ENCODE measurements at regions not wholly inside any gene's neighbourhood (a gene's known extent, or its start where the extent isn't known, plus 50 kb on each side); places are given as distances from the start of the nearest gene placed in this dataset.
"Not testable (repeated sequence)": the region's sequence is repeated elsewhere in the genome, so short reads cannot be mapped to it uniquely, and the experiment has no call there.

DNA sequence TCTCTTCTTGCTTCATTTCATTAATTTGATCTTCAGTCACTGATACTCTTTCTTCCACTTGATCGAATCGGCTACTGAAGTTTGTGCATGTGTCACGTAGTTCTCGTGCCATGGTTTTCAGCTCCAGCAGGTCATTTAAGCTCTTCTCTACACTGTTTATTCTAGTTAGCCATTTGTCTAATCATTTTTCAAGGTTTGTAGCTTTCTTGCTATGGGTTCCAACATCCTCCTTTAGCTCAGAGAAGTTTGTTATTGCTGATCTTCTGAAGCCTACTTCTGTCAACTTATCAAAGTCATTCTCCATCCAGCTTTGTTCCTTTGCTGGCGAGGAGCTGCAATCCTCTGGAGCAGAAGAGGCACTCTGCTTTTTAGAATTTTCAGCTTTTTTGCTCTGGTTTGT lies 180.0 kb upstream of the TMEM196 start:
- not testable (repeated sequence) for H3K4me2 ChIP-seq (ENCODE audit: low read length); H3K9ac ChIP-seq (ENCODE audit: low read depth, low read length); H3K4me1 ChIP-seq (ENCODE audit: control insufficient read depth, insufficient read depth, low read length); H3K36me3 ChIP-seq (ENCODE audit: insufficient read depth, low read length); H3K9me3 ChIP-seq (replicated peaks; ENCODE audit: low read length); H3K27me3 ChIP-seq (ENCODE audit: control insufficient read depth, insufficient read depth, low read length); H3K4me3 ChIP-seq (ENCODE audit: low read length)

DNA sequence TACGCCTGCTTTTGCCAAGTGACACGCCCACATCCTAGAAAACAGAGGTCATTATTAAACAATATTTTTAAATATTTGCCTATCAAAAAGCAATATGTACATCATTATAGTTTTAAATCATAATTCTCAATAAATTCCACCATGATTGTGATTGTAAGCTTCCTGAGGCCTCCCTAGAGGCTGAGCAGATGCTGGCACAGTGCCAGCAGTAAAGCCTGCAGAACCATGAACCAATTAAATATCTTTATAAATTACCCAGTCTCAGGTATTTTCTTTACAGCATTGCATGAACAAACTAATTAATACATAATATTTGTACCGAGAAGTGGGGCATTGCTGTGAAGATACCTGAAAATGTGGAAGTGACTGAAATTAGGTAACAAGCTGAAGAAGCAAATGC lies 174.7 kb upstream of the TMEM196 start:
- H3K36me3 ChIP-seq (ENCODE audit: insufficient read depth, low read length), result no peaks in the 10 kb centered on the region
- H3K9me3 ChIP-seq (replicated peaks; ENCODE audit: low read length), result no peaks in the 10 kb centered on the region
- no peak overlapping the region for H3K9ac ChIP-seq (ENCODE audit: low read depth, low read length)
- H3K4me2 ChIP-seq (ENCODE audit: low read length), result no peak overlapping the region
- H3K4me3 ChIP-seq (ENCODE audit: low read length), result no peak overlapping the region
- no peaks in the 10 kb centered on the region for H3K4me1 ChIP-seq (ENCODE audit: control insufficient read depth, insufficient read depth, low read length)
- no peaks in the 10 kb centered on the region for H3K27me3 ChIP-seq (ENCODE audit: control insufficient read depth, insufficient read depth, low read length)

DNA sequence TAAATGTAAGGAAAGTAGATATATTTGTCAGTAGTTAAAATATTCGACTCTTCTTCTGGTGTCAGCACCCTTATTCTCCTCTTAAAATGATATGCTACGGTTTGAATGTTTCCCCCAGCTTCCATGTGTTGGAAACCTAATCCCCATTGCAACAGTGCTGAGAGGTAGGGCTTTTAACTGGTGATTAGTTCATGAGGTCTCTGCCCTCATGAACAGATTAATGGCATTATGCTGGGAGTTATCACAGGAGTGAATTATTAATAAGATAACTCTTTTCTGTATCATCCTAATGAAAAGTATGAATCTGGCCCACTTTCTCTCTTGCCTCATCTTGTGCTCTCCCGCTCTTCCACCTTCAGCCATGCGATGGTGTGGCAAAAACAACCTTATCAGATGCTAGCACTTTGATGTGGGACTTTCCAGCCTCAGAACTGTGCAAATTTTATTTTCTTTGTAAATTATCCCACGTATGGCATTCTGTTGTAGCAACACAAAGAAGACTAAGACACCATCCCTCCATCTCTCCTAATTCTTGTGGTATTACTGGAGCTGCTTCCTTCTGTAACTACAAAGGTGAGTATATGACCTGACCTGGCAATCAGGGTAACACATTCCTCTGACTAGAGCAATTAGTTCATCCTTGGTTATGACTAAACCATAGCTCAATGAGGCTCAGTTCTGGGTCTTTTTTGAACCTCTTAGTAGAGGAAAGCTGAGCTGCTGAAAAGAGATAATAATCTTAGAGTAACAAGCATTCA lies 171.1 kb upstream of the TMEM196 start:
- Histone ChIP-seq H3K4me2 (ENCODE audit: low read length) (no peak overlapping the region), H3K4me3 (ENCODE audit: low read length) (no peak overlapping the region), H3K36me3 (ENCODE audit: insufficient read depth, low read length) (no peaks in the 10 kb centered on the region), H3K4me1 (ENCODE audit: control insufficient read depth, insufficient read depth, low read length) (peaks cover 6% of the 10 kb centered on the region), H3K27me3 (ENCODE audit: control insufficient read depth, insufficient read depth, low read length) (no peaks in the 10 kb centered on the region), H3K9me3 (replicated peaks; ENCODE audit: low read length) (no peaks in the 10 kb centered on the region), H3K9ac (ENCODE audit: low read depth, low read length) (no peak overlapping the region)

DNA sequence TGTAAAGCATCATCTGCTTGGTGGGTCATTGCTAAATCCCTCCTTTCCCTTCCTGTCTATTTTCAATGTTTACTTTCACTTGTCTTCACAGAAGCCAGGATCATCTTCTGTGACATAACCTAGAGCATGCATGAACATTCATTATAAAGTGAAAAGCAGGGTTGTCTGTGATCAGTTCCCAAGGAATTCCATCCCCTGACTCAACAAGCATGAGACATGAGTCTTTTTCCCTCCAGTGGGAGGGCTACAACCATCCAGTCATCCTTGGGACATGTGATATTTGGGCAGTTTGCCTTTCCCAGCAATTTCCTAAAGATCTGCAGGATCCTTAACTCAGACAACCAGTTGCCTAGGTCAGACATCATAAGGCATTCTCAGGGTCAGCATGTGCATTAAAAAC lies 166.3 kb upstream of the TMEM196 start:
- no peaks in the 10 kb centered on the region for H3K9me3 ChIP-seq (replicated peaks; ENCODE audit: low read length)
- H3K9ac ChIP-seq (ENCODE audit: low read depth, low read length), result no peak overlapping the region
- H3K27me3 ChIP-seq (ENCODE audit: control insufficient read depth, insufficient read depth, low read length), result no peaks in the 10 kb centered on the region
- H3K4me3 ChIP-seq (ENCODE audit: low read length), result no peak overlapping the region
- H3K36me3 ChIP-seq (ENCODE audit: insufficient read depth, low read length), result no peaks in the 10 kb centered on the region
- H3K4me1 ChIP-seq (ENCODE audit: control insufficient read depth, insufficient read depth, low read length), result peaks cover 8% of the 10 kb centered on the region
- H3K4me2 ChIP-seq (ENCODE audit: low read length), result no peak overlapping the region

DNA sequence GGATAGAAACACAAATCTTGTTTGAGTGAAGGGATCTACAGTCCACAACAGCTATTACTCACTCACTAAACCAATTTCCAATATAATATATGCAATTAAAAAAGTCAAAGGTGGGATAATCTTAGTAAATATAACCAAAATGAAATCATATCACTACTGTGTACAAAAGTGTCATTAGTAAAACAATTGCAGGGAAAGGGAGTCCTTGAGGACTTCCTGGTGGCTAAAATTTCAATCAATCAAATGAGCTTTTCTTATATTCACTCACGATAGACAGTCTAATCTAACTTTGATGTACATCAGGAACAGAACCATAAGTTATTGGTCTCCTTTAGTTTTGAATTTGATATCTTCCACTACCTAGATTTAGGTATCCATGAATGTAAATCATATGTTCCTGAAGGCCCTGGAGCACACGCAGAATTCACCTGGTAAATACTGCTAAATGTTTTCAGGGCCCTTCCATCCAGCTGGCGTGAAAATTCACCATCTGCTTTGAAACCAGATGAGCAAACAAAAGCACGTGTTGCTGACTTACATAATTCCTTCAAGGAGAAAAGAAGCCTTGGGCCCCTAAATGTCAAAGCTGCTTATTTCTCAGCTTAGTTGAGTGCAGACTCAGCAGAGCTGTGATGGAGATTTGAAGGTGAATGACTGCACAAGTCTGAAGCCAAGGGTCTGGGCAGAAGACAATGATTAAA lies 159.3 kb upstream of the TMEM196 start:
- Histone ChIP-seq H3K36me3 (ENCODE audit: insufficient read depth, low read length) (no peaks in the 10 kb centered on the region), H3K9me3 (replicated peaks; ENCODE audit: low read length) (no peaks in the 10 kb centered on the region), H3K4me3 (ENCODE audit: low read length) (no peak overlapping the region), H3K4me1 (ENCODE audit: control insufficient read depth, insufficient read depth, low read length) (peaks cover 9% of the 10 kb centered on the region), H3K27me3 (ENCODE audit: control insufficient read depth, insufficient read depth, low read length) (no peaks in the 10 kb centered on the region), H3K9ac (ENCODE audit: low read depth, low read length) (no peak overlapping the region), H3K4me2 (ENCODE audit: low read length) (no peak overlapping the region)

DNA sequence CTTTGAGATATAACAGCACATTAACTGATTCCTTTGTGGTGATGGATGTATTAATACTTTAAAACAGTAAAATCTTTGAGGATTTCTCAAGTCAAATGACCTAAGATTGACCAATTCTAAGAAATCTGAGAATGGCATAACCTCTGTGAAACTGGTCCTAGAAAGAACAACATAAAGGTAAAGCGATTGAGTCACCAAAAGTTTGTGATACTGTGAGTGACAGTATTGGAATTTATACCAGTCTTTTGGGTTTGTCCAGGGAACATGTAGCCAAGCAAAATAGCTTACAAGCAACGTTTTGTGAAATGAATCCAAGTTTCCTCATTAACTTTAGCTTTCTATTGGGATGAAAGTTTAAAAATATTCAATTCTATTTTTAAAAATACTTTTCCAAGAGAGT lies 157.4 kb upstream of the TMEM196 start:
- no peak overlapping the region for H3K4me2 ChIP-seq (ENCODE audit: low read length)
- no peaks in the 10 kb centered on the region for H3K36me3 ChIP-seq (ENCODE audit: insufficient read depth, low read length)
- H3K9ac ChIP-seq (ENCODE audit: low read depth, low read length), result no peak overlapping the region
- no peak overlapping the region for H3K4me3 ChIP-seq (ENCODE audit: low read length)
- no peaks in the 10 kb centered on the region for H3K27me3 ChIP-seq (ENCODE audit: control insufficient read depth, insufficient read depth, low read length)
- H3K4me1 ChIP-seq (ENCODE audit: control insufficient read depth, insufficient read depth, low read length), result peaks cover 9% of the 10 kb centered on the region
- H3K9me3 ChIP-seq (replicated peaks; ENCODE audit: low read length), result no peaks in the 10 kb centered on the region

DNA sequence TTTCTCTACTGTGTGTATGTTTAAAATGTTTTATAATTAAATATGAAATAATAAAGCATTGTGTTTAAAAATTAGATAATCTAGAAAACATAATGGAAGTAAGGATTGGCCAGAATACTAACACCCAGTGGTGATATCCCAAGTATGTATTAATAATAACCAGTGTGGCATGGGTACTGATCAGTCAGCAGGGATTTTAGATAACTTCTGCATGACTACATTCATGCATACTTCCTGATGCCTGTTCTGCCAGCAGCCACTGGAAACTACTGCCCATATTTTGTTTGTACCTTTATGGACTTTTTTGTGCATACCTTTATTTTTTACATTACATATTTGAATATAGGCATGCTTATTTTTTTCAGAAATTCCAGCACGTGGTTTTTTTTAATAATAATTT lies 156.6 kb upstream of the TMEM196 start:
- no peak overlapping the region for H3K4me3 ChIP-seq (ENCODE audit: low read length)
- no peaks in the 10 kb centered on the region for H3K36me3 ChIP-seq (ENCODE audit: insufficient read depth, low read length)
- H3K9me3 ChIP-seq (replicated peaks; ENCODE audit: low read length), result no peaks in the 10 kb centered on the region
- no peak overlapping the region for H3K9ac ChIP-seq (ENCODE audit: low read depth, low read length)
- no peak overlapping the region for H3K4me2 ChIP-seq (ENCODE audit: low read length)
- H3K4me1 ChIP-seq (ENCODE audit: control insufficient read depth, insufficient read depth, low read length), result peaks cover 9% of the 10 kb centered on the region
- no peaks in the 10 kb centered on the region for H3K27me3 ChIP-seq (ENCODE audit: control insufficient read depth, insufficient read depth, low read length)

DNA sequence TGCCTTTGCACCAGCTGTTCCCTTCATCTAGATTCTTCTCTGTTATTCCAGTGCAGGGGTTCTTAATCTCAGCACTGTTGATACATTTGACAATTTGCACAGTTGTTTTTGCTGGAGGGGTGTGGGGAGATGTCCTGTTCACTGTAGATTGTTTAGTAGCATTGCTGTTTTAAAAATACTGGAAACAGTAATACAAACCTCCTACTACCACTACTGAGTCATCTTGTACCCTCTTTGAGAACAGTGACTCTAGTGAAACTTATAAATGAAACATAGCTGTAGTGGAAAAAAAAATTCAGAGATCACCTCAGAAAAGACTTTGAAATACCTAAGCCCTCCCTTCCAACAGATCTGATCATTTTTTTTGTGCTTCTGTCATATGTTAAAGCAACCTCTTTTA lies 154.8 kb upstream of the TMEM196 start:
- peaks cover 9% of the 10 kb centered on the region for H3K4me1 ChIP-seq (ENCODE audit: control insufficient read depth, insufficient read depth, low read length)
- no peak overlapping the region for H3K4me2 ChIP-seq (ENCODE audit: low read length)
- H3K36me3 ChIP-seq (ENCODE audit: insufficient read depth, low read length), result no peaks in the 10 kb centered on the region
- no peaks in the 10 kb centered on the region for H3K9me3 ChIP-seq (replicated peaks; ENCODE audit: low read length)
- no peaks in the 10 kb centered on the region for H3K27me3 ChIP-seq (ENCODE audit: control insufficient read depth, insufficient read depth, low read length)
- H3K4me3 ChIP-seq (ENCODE audit: low read length), result no peak overlapping the region
- H3K9ac ChIP-seq (ENCODE audit: low read depth, low read length), result no peak overlapping the region

DNA sequence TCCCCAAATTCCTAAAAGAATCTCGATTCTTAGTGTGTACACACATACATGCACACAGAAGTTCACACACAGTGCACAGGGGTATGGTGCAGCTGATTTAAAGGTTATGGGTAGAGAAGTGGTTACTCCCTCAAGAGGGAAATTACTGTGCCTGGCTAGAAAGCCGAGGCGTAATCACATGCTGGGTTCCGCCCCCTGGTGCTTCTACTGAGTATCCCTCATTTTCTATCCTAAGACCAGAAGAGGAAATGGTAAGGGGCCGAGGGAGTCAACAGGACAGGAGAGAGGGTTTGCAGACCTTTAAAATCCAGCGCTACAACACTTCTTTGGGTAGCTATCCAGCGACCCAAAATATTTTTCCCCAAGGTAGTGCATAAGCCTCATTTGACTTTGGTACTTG lies 147.3 kb upstream of the TMEM196 start:
- H3K36me3 ChIP-seq (ENCODE audit: insufficient read depth, low read length), result no peaks in the 10 kb centered on the region
- peaks cover 31% of the 10 kb centered on the region for H3K4me1 ChIP-seq (ENCODE audit: control insufficient read depth, insufficient read depth, low read length)

DNA sequence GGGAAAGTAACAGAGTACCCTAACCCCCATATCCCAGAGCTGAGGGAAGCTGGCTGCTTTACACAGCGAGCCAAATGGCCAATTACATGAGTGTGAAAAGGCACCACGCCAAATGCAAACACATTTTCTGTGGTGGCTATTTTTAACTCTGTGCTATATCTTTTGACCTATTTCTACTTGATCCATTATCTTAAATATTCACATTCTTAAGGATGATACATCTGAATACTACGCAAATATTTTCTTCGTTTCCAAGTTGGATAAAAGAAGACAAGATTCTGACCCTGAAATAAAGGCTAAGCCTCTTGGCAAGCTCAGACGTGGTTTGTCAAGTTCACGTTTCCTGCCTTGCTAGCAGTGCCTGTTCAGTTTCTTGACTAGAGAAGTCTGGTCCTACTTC lies 146.7 kb upstream of the TMEM196 start:
- H3K9ac ChIP-seq (ENCODE audit: low read depth, low read length), result peak overlapping the region; percentile 47
- H3K9me3 ChIP-seq (replicated peaks; ENCODE audit: low read length), result no peaks in the 10 kb centered on the region
- no peaks in the 10 kb centered on the region for H3K36me3 ChIP-seq (ENCODE audit: insufficient read depth, low read length)
- H3K4me3 ChIP-seq (ENCODE audit: low read length), result no peak overlapping the region
- peaks cover 33% of the 10 kb centered on the region for H3K4me1 ChIP-seq (ENCODE audit: control insufficient read depth, insufficient read depth, low read length)
- H3K27me3 ChIP-seq (ENCODE audit: control insufficient read depth, insufficient read depth, low read length), result no peaks in the 10 kb centered on the region
- H3K4me2 ChIP-seq (ENCODE audit: low read length), result peak overlapping the region; percentile 48

More for the DNA sequence above, 147.3 kb upstream of the TMEM196 start:
- no peaks in the 10 kb centered on the region for H3K9me3 ChIP-seq (replicated peaks; ENCODE audit: low read length)
- H3K4me3 ChIP-seq (ENCODE audit: low read length), result no peak overlapping the region
- H3K9ac ChIP-seq (ENCODE audit: low read depth, low read length), result peak overlapping the region; percentile 28
- H3K4me2 ChIP-seq (ENCODE audit: low read length), result no peak overlapping the region
- no peaks in the 10 kb centered on the region for H3K27me3 ChIP-seq (ENCODE audit: control insufficient read depth, insufficient read depth, low read length)

DNA sequence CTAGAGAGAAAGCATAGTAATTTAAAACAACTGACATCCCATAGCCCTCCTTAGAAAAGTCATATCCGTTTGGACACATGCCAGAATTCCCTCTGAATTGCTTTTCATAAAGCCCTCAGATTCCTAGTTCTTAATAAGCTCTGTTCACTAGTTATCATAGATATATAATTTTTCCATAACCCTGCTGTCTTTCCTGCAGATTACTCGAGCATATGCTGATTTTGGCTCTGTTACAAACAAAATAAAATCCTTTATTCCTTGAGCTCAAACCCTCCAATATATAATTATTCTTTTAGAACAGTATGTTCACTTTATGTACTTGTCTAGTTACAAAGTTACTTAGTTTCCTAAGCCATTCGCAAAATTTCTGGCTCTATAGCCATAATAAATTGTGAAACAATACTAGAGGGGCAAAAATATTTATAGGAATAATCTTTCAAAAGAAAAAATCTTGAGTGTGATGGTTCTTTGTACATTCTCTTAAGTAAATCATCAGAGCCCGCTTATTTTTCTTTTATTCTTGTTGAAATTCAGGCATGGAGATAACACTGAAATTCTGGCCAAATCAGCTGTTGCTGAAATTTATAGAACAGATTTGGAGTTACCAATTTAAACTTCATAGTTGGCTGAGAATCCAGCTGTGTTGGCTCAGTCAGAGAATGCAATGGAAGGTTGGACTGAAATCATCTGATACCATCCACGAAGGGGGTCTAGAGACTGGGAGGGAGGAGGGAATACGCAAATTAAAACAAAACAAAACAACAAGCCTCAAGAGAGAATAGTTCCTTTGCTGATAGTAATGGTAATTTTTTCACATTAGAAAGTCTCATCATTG lies 146.1 kb upstream of the TMEM196 start:
- Histone ChIP-seq H3K4me2 (ENCODE audit: low read length) (peak overlapping the region; percentile 48), H3K9me3 (replicated peaks; ENCODE audit: low read length) (no peaks in the 10 kb centered on the region), H3K4me1 (ENCODE audit: control insufficient read depth, insufficient read depth, low read length) (peaks cover 33% of the 10 kb centered on the region), H3K4me3 (ENCODE audit: low read length) (no peak overlapping the region), H3K27me3 (ENCODE audit: control insufficient read depth, insufficient read depth, low read length) (no peaks in the 10 kb centered on the region), H3K9ac (ENCODE audit: low read depth, low read length) (peak overlapping the region; percentile 47), H3K36me3 (ENCODE audit: insufficient read depth, low read length) (no peaks in the 10 kb centered on the region)
